ENCODE measurements at regions not wholly inside any gene's neighbourhood (a gene's known extent, or its start where the extent isn't known, plus 50 kb on each side); places are given as distances from the start of the nearest gene placed in this dataset.

DNA sequence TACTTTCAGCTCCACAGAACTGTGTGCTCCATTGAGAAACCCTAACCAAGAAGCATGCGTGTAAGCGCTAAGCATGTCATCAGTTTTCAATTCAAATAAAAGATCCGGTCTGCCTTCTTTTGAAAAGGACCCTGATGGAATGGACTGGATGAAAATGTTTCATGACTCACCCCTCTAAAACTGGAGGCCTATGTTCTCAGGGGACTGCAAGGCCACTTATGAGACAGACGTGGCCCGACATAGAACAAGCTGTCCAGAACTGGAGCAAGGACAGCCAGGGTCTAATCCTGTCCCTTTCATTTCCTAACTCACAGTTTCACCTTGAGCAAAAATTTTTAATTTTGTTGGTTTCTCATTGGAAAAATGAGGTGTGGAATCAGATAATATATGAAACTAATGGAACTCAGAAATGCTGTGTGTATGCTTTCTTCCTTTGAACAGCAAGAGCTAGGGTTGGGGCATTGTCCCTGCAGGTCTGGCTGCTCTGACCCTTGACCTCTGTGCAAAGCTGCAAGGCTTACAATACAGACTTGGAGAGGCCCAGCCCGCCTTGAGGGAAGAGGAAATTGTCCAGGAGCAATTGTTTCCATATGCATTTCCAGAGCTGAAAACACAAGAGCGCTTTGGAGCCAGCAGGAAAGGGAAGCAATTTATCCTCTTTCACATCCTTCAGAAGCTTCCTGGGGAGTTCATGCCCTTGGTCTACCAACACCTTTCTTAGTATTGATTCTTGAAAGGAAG, 553.4 kb upstream of the KLF12 start (continued):
- TF ChIP-seq, protein P1, sequence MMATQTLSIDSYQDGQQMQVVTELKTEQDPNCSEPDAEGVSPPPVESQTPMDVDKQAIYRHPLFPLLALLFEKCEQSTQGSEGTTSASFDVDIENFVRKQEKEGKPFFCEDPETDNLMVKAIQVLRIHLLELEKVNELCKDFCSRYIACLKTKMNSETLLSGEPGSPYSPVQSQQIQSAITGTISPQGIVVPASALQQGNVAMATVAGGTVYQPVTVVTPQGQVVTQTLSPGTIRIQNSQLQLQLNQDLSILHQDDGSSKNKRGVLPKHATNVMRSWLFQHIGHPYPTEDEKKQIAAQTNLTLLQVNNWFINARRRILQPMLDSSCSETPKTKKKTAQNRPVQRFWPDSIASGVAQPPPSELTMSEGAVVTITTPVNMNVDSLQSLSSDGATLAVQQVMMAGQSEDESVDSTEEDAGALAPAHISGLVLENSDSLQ (IDR thresholded peaks at IDR 0.05) = no peak
- no peak for TF ChIP-seq SRF (IDR thresholded peaks at IDR 0.05; ENCODE audit: low read depth in 2 of 2, low read length in 2 of 2)
- TF ChIP-seq ATF2 (IDR thresholded peaks at IDR 0.05; ENCODE audit: low read length) = no peak
- TF ChIP-seq, protein P2, sequence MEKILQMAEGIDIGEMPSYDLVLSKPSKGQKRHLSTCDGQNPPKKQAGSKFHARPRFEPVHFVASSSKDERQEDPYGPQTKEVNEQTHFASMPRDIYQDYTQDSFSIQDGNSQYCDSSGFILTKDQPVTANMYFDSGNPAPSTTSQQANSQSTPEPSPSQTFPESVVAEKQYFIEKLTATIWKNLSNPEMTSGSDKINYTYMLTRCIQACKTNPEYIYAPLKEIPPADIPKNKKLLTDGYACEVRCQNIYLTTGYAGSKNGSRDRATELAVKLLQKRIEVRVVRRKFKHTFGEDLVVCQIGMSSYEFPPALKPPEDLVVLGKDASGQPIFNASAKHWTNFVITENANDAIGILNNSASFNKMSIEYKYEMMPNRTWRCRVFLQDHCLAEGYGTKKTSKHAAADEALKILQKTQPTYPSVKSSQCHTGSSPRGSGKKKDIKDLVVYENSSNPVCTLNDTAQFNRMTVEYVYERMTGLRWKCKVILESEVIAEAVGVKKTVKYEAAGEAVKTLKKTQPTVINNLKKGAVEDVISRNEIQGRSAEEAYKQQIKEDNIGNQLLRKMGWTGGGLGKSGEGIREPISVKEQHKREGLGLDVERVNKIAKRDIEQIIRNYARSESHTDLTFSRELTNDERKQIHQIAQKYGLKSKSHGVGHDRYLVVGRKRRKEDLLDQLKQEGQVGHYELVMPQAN (conservative IDR thresholded peaks at IDR 0.05) = no peak
- no peak for TF ChIP-seq GABPA (IDR thresholded peaks at IDR 0.05; ENCODE audit: low read depth)

GRCh38 chr13:74683411-74683810, 549.2 kb upstream of the KLF12 start:
- Histone ChIP-seq H3K27me3 (replicated peaks in 1 of 2; ENCODE audit: control insufficient read depth in 2 of 2, insufficient read depth in 2 of 2, low read length in 1 of 2) (no peaks in the 10 kb centered on the region), H3K27ac (ENCODE audit: control insufficient read depth, insufficient read depth) (no peak overlapping the region), H2AFZ (ENCODE audit: control insufficient read depth, low read depth, low read length) (no peak overlapping the region), H3K9me3 (replicated peaks; ENCODE audit: control insufficient read depth, insufficient read depth, low read length) (no peaks in the 10 kb centered on the region), H3K36me3 (ENCODE audit: control insufficient read depth in 2 of 2, insufficient read depth in 2 of 2, low read length in 1 of 2) (no peaks in the 10 kb centered on the region), H3K9ac (ENCODE audit: control insufficient read depth, insufficient read depth, low read length) (no peak overlapping the region), H3K4me1 (ENCODE audit: control insufficient read depth, insufficient read depth, low read length) (no peaks in the 10 kb centered on the region), H3K79me2 (ENCODE audit: control insufficient read depth, insufficient read depth, low read length) (no peaks in the 10 kb centered on the region), H3K4me3 (no peak overlapping the region), H3K4me2 (ENCODE audit: control insufficient read depth, insufficient read depth) (no peak overlapping the region), H4K20me1 (ENCODE audit: control insufficient read depth, insufficient read depth) (no peaks in the 10 kb centered on the region)
- in situ Hi-C loops (cut with MboI) (no loop called here), intact Hi-C loops (cut with micrococcal nuclease; ENCODE audit: unreplicated experiment) (loop anchor here (10.0 kb wide), 1 partner anchor 531 kb away; no protein-coding TSS in a partner anchor)
- RAD21 ChIA-PET (ENCODE audit: unreplicated experiment) = interaction anchor here (0.5 to 0.7 kb wide), 2 partner anchors 9 to 485 kb away, joined by 3 read pairs; no protein-coding TSS in a partner anchor
- FAIRE-seq (no peak), ATAC-seq (peak; percentile 36; the same call in 1 of the 3 replicates), DNase-seq (ENCODE audit: low read depth, low spot score) (no peak)
- SMC1A ChIA-PET (ENCODE audit: uncharacterized antibody, unreplicated experiment) = interaction anchor here (0.5 kb wide), 1 partner anchor 12 kb away, joined by 3 read pairs; no protein-coding TSS in a partner anchor
- TF ChIP-seq ZNF207 (IDR thresholded peaks at IDR 0.05; ENCODE audit: borderline replicate concordance) = no peak
- no peak for TF ChIP-seq FOXM1 (IDR thresholded peaks at IDR 0.05; ENCODE audit: low read depth, low read length)
- peak; percentile 20; the same call in 1 of the 2 replicates for TF ChIP-seq RAD21 (IDR thresholded peaks at IDR 0.05; ENCODE audit: insufficient read depth, low read depth, low read length)
- CTCF ChIA-PET = interaction anchor here (0.6 to 1.1 kb wide), 3 partner anchors 13 to 536 kb away, joined by 3 to 6 read pairs (median 5); no protein-coding TSS in a partner anchor
- POLR2A ChIA-PET = no interaction called here
- WGBS (ENCODE audit: insufficient coverage, insufficient replicate concordance, low lambda C conversion rate, missing lambda C conversion rate) = 67% methylated on average over 1 of the region's 1 CpG
- BruUV-seq (replicated peaks) = no TSS peak
